ENCODE measurements at regions not wholly inside any gene's neighbourhood (a gene's known extent, or its start where the extent isn't known, plus 50 kb on each side); places are given as distances from the start of the nearest gene placed in this dataset.

GRCh38 chr11:15687342-15687741 lies 572.6 kb downstream of the INSC start:
- WGBS (ENCODE audit: insufficient coverage, low coverage, missing lambda C conversion rate), result 10% methylated on average over 2 of the region's 2 CpGs
- in situ Hi-C loops (cut with MboI) (no loop called here), intact Hi-C loops (cut with micrococcal nuclease) (no loop called here)
- H3K9ac ChIP-seq (ENCODE audit: insufficient read depth in 1 of 2, low read depth in 2 of 2, low read length in 2 of 2), result no peak overlapping the region
- H3K27ac ChIP-seq (ENCODE audit: extremely low read depth, low read depth, low read length), result no peak overlapping the region
- no peak overlapping the region for H3K4me3 ChIP-seq
- CTCF ChIA-PET (ENCODE audit: low intra/inter-chr PET ratio), result no interaction called here
- H3K4me2 ChIP-seq (ENCODE audit: insufficient read depth, low read length), result no peak overlapping the region
- DNase-seq (ENCODE audit: extremely low read depth in 1 of 4, low spot score in 3 of 4) (no peak), ATAC-seq (no peak), FAIRE-seq (no peak)
- POLR2A ChIA-PET, result no interaction called here
- no peak overlapping the region for H2AFZ ChIP-seq (ENCODE audit: low read depth, low read length)
- no peaks in the 10 kb centered on the region for H3K9me3 ChIP-seq (replicated peaks; ENCODE audit: control insufficient read depth, insufficient read depth, low read depth, low read length)
- no peaks in the 10 kb centered on the region for H3K9me1 ChIP-seq (ENCODE audit: control insufficient read depth, insufficient read depth, low read length)
- no peaks in the 10 kb centered on the region for H3K36me3 ChIP-seq (ENCODE audit: control insufficient read depth, insufficient read depth, low read length)
- no peaks in the 10 kb centered on the region for H3K79me2 ChIP-seq (ENCODE audit: control insufficient read depth, insufficient read depth, low read length)
- no peaks in the 10 kb centered on the region for H3K27me3 ChIP-seq (ENCODE audit: control insufficient read depth in 2 of 2, insufficient read depth in 2 of 2, low read length in 2 of 2)
- BruUV-seq (replicated peaks), result no TSS peak
- H3K4me1 ChIP-seq (replicated peaks in 1 of 2; ENCODE audit: control insufficient read depth in 2 of 2, insufficient read depth in 2 of 2, low read length in 2 of 2), result no peaks in the 10 kb centered on the region
- H4K20me1 ChIP-seq (replicated peaks; ENCODE audit: control insufficient read depth, insufficient read depth, low read length), result no peaks in the 10 kb centered on the region
- TF ChIP-seq FOXP1 (CRISPR knock-in tag; IDR thresholded peaks at IDR 0.05) (no peak), MCM7 (IDR thresholded peaks at IDR 0.05) (no peak), HMGN3 (IDR thresholded peaks at IDR 0.05; ENCODE audit: borderline replicate concordance, extremely low read depth, insufficient read length, low read depth, low read length) (no peak), RAD51 (IDR thresholded peaks at IDR 0.05; ENCODE audit: borderline replicate concordance, low read depth) (no peak), MGA (IDR thresholded peaks at IDR 0.05) (no peak), HDAC1 (IDR thresholded peaks at IDR 0.05) (no peak), ZFP1 (CRISPR knock-in tag; IDR thresholded peaks at IDR 0.05) (no peak), RBM17 (IDR thresholded peaks at IDR 0.05; ENCODE audit: borderline replicate concordance, low read depth, low read length) (no peak), ZNF133 (CRISPR knock-in tag; IDR thresholded peaks at IDR 0.05) (no peak)
- TF ChIP-seq, protein P1, sequence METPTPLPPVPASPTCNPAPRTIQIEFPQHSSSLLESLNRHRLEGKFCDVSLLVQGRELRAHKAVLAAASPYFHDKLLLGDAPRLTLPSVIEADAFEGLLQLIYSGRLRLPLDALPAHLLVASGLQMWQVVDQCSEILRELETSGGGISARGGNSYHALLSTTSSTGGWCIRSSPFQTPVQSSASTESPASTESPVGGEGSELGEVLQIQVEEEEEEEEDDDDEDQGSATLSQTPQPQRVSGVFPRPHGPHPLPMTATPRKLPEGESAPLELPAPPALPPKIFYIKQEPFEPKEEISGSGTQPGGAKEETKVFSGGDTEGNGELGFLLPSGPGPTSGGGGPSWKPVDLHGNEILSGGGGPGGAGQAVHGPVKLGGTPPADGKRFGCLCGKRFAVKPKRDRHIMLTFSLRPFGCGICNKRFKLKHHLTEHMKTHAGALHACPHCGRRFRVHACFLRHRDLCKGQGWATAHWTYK (CRISPR knock-in tag; IDR thresholded peaks at IDR 0.05), result no peak
- TF ChIP-seq, protein P2, sequence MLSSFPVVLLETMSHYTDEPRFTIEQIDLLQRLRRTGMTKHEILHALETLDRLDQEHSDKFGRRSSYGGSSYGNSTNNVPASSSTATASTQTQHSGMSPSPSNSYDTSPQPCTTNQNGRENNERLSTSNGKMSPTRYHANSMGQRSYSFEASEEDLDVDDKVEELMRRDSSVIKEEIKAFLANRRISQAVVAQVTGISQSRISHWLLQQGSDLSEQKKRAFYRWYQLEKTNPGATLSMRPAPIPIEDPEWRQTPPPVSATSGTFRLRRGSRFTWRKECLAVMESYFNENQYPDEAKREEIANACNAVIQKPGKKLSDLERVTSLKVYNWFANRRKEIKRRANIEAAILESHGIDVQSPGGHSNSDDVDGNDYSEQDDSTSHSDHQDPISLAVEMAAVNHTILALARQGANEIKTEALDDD (IDR thresholded peaks at IDR 0.05), result no peak
